ENCODE measurements at regions not wholly inside any gene's neighbourhood (a gene's known extent, or its start where the extent isn't known, plus 50 kb on each side); places are given as distances from the start of the nearest gene placed in this dataset.

DNA sequence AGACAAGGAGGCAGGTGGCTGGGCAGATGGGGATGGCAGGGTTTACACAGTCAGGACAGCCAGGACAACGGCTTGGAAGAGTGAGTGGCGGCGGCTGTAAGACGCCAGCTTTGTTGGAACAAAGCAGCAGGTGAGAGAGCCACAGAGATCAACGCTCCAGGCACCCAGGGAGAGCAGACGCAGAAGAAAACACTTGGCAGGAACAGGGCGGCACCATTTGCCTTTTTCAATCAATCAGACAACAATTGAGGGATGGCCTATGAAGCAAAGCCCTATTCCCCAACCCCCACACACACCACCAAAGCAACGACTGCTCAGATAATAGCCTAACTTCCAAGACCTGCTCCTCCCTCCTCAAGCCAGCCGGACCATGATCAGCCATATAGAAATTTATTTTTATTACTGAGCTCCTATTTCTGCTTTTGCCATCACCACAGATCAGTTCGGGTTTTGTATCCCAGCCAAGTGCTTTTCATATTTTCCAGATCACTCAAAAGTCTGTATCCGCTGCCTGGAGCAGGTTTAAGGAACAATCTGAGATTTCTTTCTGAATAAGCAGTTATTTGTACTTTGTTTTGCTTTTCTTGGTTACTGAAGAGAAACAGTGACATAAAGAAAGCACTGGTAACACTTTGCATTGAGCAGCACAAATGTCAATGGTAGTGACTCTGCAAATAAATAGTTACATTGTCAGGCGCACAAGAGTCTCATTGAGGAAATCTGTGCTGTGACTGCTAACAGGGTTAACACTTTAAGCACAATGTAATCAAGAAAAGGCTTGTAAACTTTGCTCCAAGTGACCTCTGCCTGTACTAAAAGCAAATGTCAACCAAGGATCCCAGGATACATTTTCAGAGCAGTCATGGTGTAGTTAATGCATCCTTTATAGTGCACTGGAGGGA lies 81.8 kb upstream of the RBPJ start:
- Histone ChIP-seq H3K27me3 (ENCODE audit: insufficient read depth, low read length, poor library complexity) (peaks cover 2% of the 10 kb centered on the region), H3K36me3 (ENCODE audit: insufficient read depth, low read length) (no peaks in the 10 kb centered on the region), H3K4me3 (ENCODE audit: low read depth in 1 of 2, low read length in 2 of 2) (no peak overlapping the region), H3K4me2 (ENCODE audit: insufficient read depth, low read length) (no peak overlapping the region), H3K4me1 (ENCODE audit: insufficient read depth, low read length) (no peaks in the 10 kb centered on the region), H3K9ac (ENCODE audit: low read depth, low read length) (no peak overlapping the region), H3K9me3 (ENCODE audit: insufficient read depth, low read length, severe bottlenecking) (no peaks in the 10 kb centered on the region), H2AFZ (ENCODE audit: low read depth, low read length) (no peak overlapping the region), H3K27ac (ENCODE audit: low read length) (no peak overlapping the region), H3K79me2 (ENCODE audit: insufficient read depth, low read length) (no peaks in the 10 kb centered on the region), H4K20me1 (ENCODE audit: insufficient read depth, low read length) (no peaks in the 10 kb centered on the region)
- DNase-seq (no peak), ATAC-seq (ENCODE audit: insufficient read depth, low read depth) (no peak)
- no peak for TF ChIP-seq EZH2 (IDR thresholded peaks at IDR 0.05; ENCODE audit: borderline replicate concordance, low read depth, low read length, severe bottlenecking)
- TF ChIP-seq, protein P1, sequence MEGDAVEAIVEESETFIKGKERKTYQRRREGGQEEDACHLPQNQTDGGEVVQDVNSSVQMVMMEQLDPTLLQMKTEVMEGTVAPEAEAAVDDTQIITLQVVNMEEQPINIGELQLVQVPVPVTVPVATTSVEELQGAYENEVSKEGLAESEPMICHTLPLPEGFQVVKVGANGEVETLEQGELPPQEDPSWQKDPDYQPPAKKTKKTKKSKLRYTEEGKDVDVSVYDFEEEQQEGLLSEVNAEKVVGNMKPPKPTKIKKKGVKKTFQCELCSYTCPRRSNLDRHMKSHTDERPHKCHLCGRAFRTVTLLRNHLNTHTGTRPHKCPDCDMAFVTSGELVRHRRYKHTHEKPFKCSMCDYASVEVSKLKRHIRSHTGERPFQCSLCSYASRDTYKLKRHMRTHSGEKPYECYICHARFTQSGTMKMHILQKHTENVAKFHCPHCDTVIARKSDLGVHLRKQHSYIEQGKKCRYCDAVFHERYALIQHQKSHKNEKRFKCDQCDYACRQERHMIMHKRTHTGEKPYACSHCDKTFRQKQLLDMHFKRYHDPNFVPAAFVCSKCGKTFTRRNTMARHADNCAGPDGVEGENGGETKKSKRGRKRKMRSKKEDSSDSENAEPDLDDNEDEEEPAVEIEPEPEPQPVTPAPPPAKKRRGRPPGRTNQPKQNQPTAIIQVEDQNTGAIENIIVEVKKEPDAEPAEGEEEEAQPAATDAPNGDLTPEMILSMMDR (IDR thresholded peaks at IDR 0.05; ENCODE audit: borderline replicate concordance, extremely low read depth, low read length, poor library complexity, severe bottlenecking), result no peak

DNA sequence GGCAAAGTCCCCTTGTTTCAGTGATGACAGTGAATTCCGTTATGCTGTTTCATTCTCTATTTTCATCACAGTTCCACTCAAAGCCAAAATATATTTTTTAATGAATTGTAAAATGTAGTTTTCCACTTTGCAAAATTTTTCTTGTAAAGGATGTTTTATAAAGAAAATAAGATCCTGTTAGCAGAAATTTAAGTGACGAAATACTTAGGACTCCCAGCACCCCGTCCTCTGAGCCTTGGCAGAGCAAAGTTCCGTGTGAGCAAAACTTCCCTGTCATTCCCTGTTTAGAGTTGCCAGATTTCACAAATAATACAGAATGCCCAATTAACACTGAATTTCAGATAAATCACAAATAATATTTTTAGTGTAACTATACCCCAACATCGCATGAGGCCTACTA lies 81.0 kb upstream of the RBPJ start:
- Histone ChIP-seq H3K27ac (ENCODE audit: low read length) (no peak overlapping the region), H4K20me1 (ENCODE audit: insufficient read depth, low read length) (no peaks in the 10 kb centered on the region), H3K4me1 (ENCODE audit: insufficient read depth, low read length) (no peaks in the 10 kb centered on the region), H3K27me3 (ENCODE audit: insufficient read depth, low read length, poor library complexity) (peaks cover 2% of the 10 kb centered on the region), H2AFZ (ENCODE audit: low read depth, low read length) (no peak overlapping the region), H3K4me2 (ENCODE audit: insufficient read depth, low read length) (no peak overlapping the region), H3K9ac (ENCODE audit: low read depth, low read length) (no peak overlapping the region), H3K36me3 (ENCODE audit: insufficient read depth, low read length) (no peaks in the 10 kb centered on the region), H3K9me3 (ENCODE audit: insufficient read depth, low read length, severe bottlenecking) (no peaks in the 10 kb centered on the region), H3K4me3 (ENCODE audit: low read depth in 1 of 2, low read length in 2 of 2) (no peak overlapping the region), H3K79me2 (ENCODE audit: insufficient read depth, low read length) (no peaks in the 10 kb centered on the region)
- TF ChIP-seq, protein P1 (IDR thresholded peaks at IDR 0.05; ENCODE audit: borderline replicate concordance, extremely low read depth, low read length, poor library complexity, severe bottlenecking), result no peak
- no peak for TF ChIP-seq EZH2 (IDR thresholded peaks at IDR 0.05; ENCODE audit: borderline replicate concordance, low read depth, low read length, severe bottlenecking)
- ATAC-seq (ENCODE audit: insufficient read depth, low read depth) (no peak), DNase-seq (no peak)

DNA sequence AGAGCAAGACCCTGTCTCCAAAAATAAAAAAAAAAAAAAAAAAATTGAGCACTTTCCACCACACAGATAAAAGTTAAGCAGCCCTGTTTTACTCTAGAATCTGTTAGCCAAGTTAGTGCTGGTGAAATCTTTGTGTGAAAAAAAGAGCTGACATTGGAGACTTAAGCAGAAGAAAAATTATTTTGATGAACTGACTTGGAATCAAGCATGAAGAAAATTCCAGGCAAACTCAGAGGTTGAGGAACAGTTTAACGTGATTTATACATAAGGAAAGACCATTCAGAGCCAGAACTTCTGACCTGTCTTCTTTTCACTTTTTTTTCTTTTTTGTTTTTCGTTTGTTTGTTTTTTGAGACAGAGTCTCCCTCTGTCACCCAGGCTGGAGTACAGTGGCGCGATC lies 79.6 kb upstream of the RBPJ start:
- H2AFZ ChIP-seq (ENCODE audit: low read depth, low read length), result no peak overlapping the region
- no peak overlapping the region for H3K4me2 ChIP-seq (ENCODE audit: insufficient read depth, low read length)
- peaks cover 2% of the 10 kb centered on the region for H3K27me3 ChIP-seq (ENCODE audit: insufficient read depth, low read length, poor library complexity)
- H3K4me1 ChIP-seq (ENCODE audit: insufficient read depth, low read length), result no peaks in the 10 kb centered on the region
- no peak overlapping the region for H3K4me3 ChIP-seq (ENCODE audit: low read depth in 1 of 2, low read length in 2 of 2)
- DNase-seq, result no peak
- no peak overlapping the region for H3K9ac ChIP-seq (ENCODE audit: low read depth, low read length)
- no peaks in the 10 kb centered on the region for H3K9me3 ChIP-seq (ENCODE audit: insufficient read depth, low read length, severe bottlenecking)
- H3K36me3 ChIP-seq (ENCODE audit: insufficient read depth, low read length), result no peaks in the 10 kb centered on the region
- TF ChIP-seq, protein P1 (IDR thresholded peaks at IDR 0.05; ENCODE audit: borderline replicate concordance, extremely low read depth, low read length, poor library complexity, severe bottlenecking), result no peak
- no peak for TF ChIP-seq EZH2 (IDR thresholded peaks at IDR 0.05; ENCODE audit: borderline replicate concordance, low read depth, low read length, severe bottlenecking)
- H3K27ac ChIP-seq (ENCODE audit: low read length), result no peak overlapping the region
- no peaks in the 10 kb centered on the region for H4K20me1 ChIP-seq (ENCODE audit: insufficient read depth, low read length)
- no peaks in the 10 kb centered on the region for H3K79me2 ChIP-seq (ENCODE audit: insufficient read depth, low read length)
- no peak for ATAC-seq (ENCODE audit: insufficient read depth, low read depth)
